ENCODE measurements at regions not wholly inside any gene's neighbourhood (a gene's known extent, or its start where the extent isn't known, plus 50 kb on each side); places are given as distances from the start of the nearest gene placed in this dataset.
A peak's percentile ranks its signal among the peaks of the same experiment; 100 is the strongest.

DNA sequence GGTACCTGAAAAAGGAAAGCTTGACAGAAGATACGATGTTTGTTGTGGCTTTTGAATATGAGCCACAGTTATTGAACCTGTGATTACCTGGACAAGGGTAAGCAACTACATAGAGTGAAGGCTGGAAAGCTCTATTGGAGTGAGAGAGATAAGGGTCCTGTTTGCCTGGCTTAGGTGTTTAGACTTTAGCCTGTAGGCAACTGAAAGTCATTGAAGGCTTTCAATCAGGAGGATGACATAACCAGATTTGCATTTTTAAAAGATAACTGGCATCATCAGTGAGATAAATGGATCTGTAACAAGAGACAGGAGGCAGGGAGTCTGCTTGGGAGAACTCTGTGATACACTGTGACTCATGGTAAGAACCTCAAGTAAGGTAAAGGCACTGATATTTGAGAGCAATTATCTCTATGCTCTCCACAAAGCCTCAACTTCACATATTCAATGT, 128.9 kb upstream of the SOX5 start (continued):
- TF ChIP-seq FOXK2 (IDR thresholded peaks at IDR 0.05) (peak; percentile 63; the same call in 1 of the 2 replicates), FOXA1 (IDR thresholded peaks at IDR 0.05) (no peak), FOXA1 (CRISPR knock-in tag; IDR thresholded peaks at IDR 0.05) (peak; percentile 67), ZNF749 (CRISPR knock-in tag; IDR thresholded peaks at IDR 0.05; ENCODE audit: borderline replicate concordance) (no peak; the same call in 1 of the 2 replicates), HNF4G (IDR thresholded peaks at IDR 0.05; ENCODE audit: borderline replicate concordance, low read depth, low read length) (peak; percentile 88), HNF4G (CRISPR knock-in tag; IDR thresholded peaks at IDR 0.05; ENCODE audit: borderline replicate concordance, low read depth) (no peak), ZNF780A (CRISPR knock-in tag; IDR thresholded peaks at IDR 0.05) (no peak)
- TF ChIP-seq, protein P1, sequence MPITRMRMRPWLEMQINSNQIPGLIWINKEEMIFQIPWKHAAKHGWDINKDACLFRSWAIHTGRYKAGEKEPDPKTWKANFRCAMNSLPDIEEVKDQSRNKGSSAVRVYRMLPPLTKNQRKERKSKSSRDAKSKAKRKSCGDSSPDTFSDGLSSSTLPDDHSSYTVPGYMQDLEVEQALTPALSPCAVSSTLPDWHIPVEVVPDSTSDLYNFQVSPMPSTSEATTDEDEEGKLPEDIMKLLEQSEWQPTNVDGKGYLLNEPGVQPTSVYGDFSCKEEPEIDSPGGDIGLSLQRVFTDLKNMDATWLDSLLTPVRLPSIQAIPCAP (CRISPR knock-in tag; IDR thresholded peaks at IDR 0.05; ENCODE audit: low read depth), result no peak
- TF ChIP-seq, protein P2, sequence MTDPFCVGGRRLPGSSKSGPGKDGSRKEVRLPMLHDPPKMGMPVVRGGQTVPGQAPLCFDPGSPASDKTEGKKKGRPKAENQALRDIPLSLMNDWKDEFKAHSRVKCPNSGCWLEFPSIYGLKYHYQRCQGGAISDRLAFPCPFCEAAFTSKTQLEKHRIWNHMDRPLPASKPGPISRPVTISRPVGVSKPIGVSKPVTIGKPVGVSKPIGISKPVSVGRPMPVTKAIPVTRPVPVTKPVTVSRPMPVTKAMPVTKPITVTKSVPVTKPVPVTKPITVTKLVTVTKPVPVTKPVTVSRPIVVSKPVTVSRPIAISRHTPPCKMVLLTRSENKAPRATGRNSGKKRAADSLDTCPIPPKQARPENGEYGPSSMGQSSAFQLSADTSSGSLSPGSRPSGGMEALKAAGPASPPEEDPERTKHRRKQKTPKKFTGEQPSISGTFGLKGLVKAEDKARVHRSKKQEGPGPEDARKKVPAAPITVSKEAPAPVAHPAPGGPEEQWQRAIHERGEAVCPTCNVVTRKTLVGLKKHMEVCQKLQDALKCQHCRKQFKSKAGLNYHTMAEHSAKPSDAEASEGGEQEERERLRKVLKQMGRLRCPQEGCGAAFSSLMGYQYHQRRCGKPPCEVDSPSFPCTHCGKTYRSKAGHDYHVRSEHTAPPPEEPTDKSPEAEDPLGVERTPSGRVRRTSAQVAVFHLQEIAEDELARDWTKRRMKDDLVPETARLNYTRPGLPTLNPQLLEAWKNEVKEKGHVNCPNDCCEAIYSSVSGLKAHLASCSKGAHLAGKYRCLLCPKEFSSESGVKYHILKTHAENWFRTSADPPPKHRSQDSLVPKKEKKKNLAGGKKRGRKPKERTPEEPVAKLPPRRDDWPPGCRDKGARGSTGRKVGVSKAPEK (CRISPR knock-in tag; IDR thresholded peaks at IDR 0.05; ENCODE audit: borderline replicate concordance), result no peak
- TF ChIP-seq, protein P3, sequence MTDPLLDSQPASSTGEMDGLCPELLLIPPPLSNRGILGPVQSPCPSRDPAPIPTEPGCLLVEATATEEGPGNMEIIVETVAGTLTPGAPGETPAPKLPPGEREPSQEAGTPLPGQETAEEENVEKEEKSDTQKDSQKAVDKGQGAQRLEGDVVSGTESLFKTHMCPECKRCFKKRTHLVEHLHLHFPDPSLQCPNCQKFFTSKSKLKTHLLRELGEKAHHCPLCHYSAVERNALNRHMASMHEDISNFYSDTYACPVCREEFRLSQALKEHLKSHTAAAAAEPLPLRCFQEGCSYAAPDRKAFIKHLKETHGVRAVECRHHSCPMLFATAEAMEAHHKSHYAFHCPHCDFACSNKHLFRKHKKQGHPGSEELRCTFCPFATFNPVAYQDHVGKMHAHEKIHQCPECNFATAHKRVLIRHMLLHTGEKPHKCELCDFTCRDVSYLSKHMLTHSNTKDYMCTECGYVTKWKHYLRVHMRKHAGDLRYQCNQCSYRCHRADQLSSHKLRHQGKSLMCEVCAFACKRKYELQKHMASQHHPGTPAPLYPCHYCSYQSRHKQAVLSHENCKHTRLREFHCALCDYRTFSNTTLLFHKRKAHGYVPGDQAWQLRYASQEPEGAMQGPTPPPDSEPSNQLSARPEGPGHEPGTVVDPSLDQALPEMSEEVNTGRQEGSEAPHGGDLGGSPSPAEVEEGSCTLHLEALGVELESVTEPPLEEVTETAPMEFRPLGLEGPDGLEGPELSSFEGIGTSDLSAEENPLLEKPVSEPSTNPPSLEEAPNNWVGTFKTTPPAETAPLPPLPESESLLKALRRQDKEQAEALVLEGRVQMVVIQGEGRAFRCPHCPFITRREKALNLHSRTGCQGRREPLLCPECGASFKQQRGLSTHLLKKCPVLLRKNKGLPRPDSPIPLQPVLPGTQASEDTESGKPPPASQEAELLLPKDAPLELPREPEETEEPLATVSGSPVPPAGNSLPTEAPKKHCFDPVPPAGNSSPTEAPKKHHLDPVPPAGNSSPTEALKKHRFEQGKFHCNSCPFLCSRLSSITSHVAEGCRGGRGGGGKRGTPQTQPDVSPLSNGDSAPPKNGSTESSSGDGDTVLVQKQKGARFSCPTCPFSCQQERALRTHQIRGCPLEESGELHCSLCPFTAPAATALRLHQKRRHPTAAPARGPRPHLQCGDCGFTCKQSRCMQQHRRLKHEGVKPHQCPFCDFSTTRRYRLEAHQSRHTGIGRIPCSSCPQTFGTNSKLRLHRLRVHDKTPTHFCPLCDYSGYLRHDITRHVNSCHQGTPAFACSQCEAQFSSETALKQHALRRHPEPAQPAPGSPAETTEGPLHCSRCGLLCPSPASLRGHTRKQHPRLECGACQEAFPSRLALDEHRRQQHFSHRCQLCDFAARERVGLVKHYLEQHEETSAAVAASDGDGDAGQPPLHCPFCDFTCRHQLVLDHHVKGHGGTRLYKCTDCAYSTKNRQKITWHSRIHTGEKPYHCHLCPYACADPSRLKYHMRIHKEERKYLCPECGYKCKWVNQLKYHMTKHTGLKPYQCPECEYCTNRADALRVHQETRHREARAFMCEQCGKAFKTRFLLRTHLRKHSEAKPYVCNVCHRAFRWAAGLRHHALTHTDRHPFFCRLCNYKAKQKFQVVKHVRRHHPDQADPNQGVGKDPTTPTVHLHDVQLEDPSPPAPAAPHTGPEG (CRISPR knock-in tag; IDR thresholded peaks at IDR 0.05), result no peak
- TF ChIP-seq, protein P4, sequence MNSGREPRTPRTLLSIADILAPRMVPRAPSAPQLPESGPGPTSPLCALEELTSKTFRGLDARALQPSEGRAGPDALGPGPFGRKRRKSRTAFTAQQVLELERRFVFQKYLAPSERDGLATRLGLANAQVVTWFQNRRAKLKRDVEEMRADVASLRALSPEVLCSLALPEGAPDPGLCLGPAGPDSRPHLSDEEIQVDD (CRISPR knock-in tag; IDR thresholded peaks at IDR 0.05; ENCODE audit: borderline replicate concordance), result no peak
- TF ChIP-seq, protein P5, sequence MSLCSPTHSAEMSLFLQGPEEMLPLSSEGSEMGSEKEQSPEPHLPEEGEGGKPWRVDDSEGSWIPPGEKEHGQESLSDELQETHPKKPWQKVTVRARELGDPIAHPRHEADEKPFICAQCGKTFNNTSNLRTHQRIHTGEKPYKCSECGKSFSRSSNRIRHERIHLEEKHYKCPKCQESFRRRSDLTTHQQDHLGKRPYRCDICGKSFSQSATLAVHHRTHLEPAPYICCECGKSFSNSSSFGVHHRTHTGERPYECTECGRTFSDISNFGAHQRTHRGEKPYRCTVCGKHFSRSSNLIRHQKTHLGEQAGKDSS (CRISPR knock-in tag; IDR thresholded peaks at IDR 0.05; ENCODE audit: borderline replicate concordance, low read depth), result no peak
- TF ChIP-seq, protein P6, sequence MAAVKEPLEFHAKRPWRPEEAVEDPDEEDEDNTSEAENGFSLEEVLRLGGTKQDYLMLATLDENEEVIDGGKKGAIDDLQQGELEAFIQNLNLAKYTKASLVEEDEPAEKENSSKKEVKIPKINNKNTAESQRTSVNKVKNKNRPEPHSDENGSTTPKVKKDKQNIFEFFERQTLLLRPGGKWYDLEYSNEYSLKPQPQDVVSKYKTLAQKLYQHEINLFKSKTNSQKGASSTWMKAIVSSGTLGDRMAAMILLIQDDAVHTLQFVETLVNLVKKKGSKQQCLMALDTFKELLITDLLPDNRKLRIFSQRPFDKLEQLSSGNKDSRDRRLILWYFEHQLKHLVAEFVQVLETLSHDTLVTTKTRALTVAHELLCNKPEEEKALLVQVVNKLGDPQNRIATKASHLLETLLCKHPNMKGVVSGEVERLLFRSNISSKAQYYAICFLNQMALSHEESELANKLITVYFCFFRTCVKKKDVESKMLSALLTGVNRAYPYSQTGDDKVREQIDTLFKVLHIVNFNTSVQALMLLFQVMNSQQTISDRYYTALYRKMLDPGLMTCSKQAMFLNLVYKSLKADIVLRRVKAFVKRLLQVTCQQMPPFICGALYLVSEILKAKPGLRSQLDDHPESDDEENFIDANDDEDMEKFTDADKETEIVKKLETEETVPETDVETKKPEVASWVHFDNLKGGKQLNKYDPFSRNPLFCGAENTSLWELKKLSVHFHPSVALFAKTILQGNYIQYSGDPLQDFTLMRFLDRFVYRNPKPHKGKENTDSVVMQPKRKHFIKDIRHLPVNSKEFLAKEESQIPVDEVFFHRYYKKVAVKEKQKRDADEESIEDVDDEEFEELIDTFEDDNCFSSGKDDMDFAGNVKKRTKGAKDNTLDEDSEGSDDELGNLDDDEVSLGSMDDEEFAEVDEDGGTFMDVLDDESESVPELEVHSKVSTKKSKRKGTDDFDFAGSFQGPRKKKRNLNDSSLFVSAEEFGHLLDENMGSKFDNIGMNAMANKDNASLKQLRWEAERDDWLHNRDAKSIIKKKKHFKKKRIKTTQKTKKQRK (IDR thresholded peaks at IDR 0.05; ENCODE audit: low read length), result no peak

Measured in HepG2 (cell line).